ENCODE measurements at regions not wholly inside any gene's neighbourhood (a gene's known extent, or its start where the extent isn't known, plus 50 kb on each side); places are given as distances from the start of the nearest gene placed in this dataset.

- in situ Hi-C loops (cut with MboI; ENCODE audit: low sequenced_read_pairs) (no loop called here), intact Hi-C loops (cut with micrococcal nuclease) (no loop called here), dilution Hi-C loops (cut with HindIII; ENCODE audit: low sequenced_read_pairs, unreplicated experiment) (no loop called here)
- Histone ChIP-seq H3K27me3 (ENCODE audit: control insufficient read depth, insufficient read depth, low read length) (no peaks in the 10 kb centered on the region), H3K4me2 (ENCODE audit: low read depth, low read length) (no peak overlapping the region), H2AK5ac (ENCODE audit: low read depth, low read length) (no peak overlapping the region), H3K36me3 (ENCODE audit: control insufficient read depth, insufficient read depth, low read length) (no peaks in the 10 kb centered on the region), H3K9me1 (ENCODE audit: insufficient read depth, low read length) (no peaks in the 10 kb centered on the region), H2BK15ac (ENCODE audit: low read depth, low read length) (no peak overlapping the region), H3K56ac (ENCODE audit: extremely low read depth, insufficient read depth, low read length) (no peak overlapping the region), H3K4me1 (ENCODE audit: control insufficient read depth, insufficient read depth, low read length) (no peaks in the 10 kb centered on the region), H4K20me1 (ENCODE audit: insufficient read depth, low read length) (no peaks in the 10 kb centered on the region), H3K23ac (ENCODE audit: low read depth, low read length) (no peak overlapping the region), H2BK5ac (ENCODE audit: low read depth, low read length, poor library complexity, severe bottlenecking) (no peak overlapping the region), H2AK9ac (replicated peaks; ENCODE audit: low read depth, low read length, poor library complexity) (no peak overlapping the region), H3K9me3 (ENCODE audit: control insufficient read depth, insufficient read depth, low read length) (0 out of 2 replicates have a peak, but pooled peaks cover 2% of the 10 kb centered on the region), H4K91ac (ENCODE audit: insufficient read depth, low read depth, low read length) (no peak overlapping the region), H3K4me3 (ENCODE audit: insufficient read depth, low read depth, low read length) (no peak overlapping the region), H3K79me1 (ENCODE audit: low read depth in 1 of 2, low read length in 2 of 2) (no peaks in the 10 kb centered on the region), H3K27ac (ENCODE audit: insufficient read depth, low read length) (no peak overlapping the region), H3K18ac (ENCODE audit: low read depth, low read length) (no peak overlapping the region), H4K5ac (ENCODE audit: low read depth, low read length) (no peak overlapping the region), H2AFZ (replicated peaks; ENCODE audit: low read length, poor library complexity) (no peak overlapping the region), H3K4ac (ENCODE audit: low read depth, low read length) (no peak overlapping the region), H2BK120ac (ENCODE audit: low read depth, low read length) (no peak overlapping the region), H3K14ac (replicated peaks; ENCODE audit: low read depth, low read length) (no peak overlapping the region), H2BK20ac (ENCODE audit: low read depth, low read length) (no peak overlapping the region), H3K9ac (ENCODE audit: low read depth, low read length) (no peak overlapping the region), H4K8ac (ENCODE audit: low read depth in 2 of 2, low read length in 2 of 2) (no peak overlapping the region)
- no TSS peak for BruUV-seq (replicated peaks)
- WGBS, 2 experiments (ENCODE audit: extremely low coverage in 2 of 2, insufficient read length in 1 of 2), result no CpG with 5 or more reads among the region's 2 CpGs
- CTCF ChIA-PET, result no interaction called here
- DNase-seq, result no peak
- POLR2A ChIA-PET (ENCODE audit: unreplicated experiment), result no interaction called here
- TF ChIP-seq CTCF (conservative IDR thresholded peaks at IDR 0.05; ENCODE audit: low read depth, low read length) (no peak), BHLHE40 (IDR thresholded peaks at IDR 0.05; ENCODE audit: low read depth, low read length) (no peak), MAZ (IDR thresholded peaks at IDR 0.05; ENCODE audit: borderline replicate concordance, low read depth, low read length) (no peak), CHD1 (IDR thresholded peaks at IDR 0.05; ENCODE audit: low read depth, low read length) (no peak), ELK1 (IDR thresholded peaks at IDR 0.05; ENCODE audit: borderline replicate concordance, low read depth, low read length) (no peak), FOS (IDR thresholded peaks at IDR 0.05; ENCODE audit: low read depth, low read length) (no peak), NFE2L2 (IDR thresholded peaks at IDR 0.05; ENCODE audit: low read depth, low read length) (no peak), USF2 (IDR thresholded peaks at IDR 0.05; ENCODE audit: low read depth, low read length) (no peak), RFX5 (IDR thresholded peaks at IDR 0.05; ENCODE audit: low read depth, low read length) (no peak), MXI1 (IDR thresholded peaks at IDR 0.05; ENCODE audit: borderline replicate concordance, low read depth, low read length) (no peak)
- ATAC-seq (ENCODE audit: low read depth), result no peak
These were observed 1007.3 kb upstream of the CELF2 start for GRCh38 chr10:10010397-10010796.

Measured in IMR-90 (cell line).